Mesendoderm (in vitro differentiated cells): ENCODE measurements at regions not wholly inside any gene's neighbourhood (a gene's known extent, or its start where the extent isn't known, plus 50 kb on each side); places are given as distances from the start of the nearest gene placed in this dataset.

Source experiments
- DNase-seq: peaks from one replicate; pipeline ENCODE4 v3.0.0; 2013
- H2AK5ac ChIP-seq: 2 replicates; pipeline ENCODE4 v1.6.1; 2013; ENCODE audit warnings: low read length, inconsistent platforms
- H2BK120ac ChIP-seq: 2 replicates; pipeline ENCODE4 v1.6.1; 2013; ENCODE audit warnings: low read depth, mild to moderate bottlenecking, low read length, moderate library complexity, mixed read lengths
- H2BK15ac ChIP-seq: replicated peaks from 2 replicates; pipeline ENCODE4 v1.6.1; 2013; ENCODE audit warnings: low read depth, mild to moderate bottlenecking, moderate library complexity
- H2BK5ac ChIP-seq: 2 replicates; pipeline ENCODE4 v1.6.1; 2013; ENCODE audit warnings: low read length, inconsistent platforms
- H3K18ac ChIP-seq: 2 replicates; pipeline ENCODE4 v1.6.1; 2013; ENCODE audit warnings: mild to moderate bottlenecking, low read length, mixed read lengths
- H3K23ac ChIP-seq: one replicate; pipeline ENCODE4 v1.6.1; 2013; ENCODE audit warnings: low read length
- H3K27ac ChIP-seq: 2 replicates; pipeline ENCODE4 v1.5.1; 2013; ENCODE audit warnings: low read depth, mild to moderate bottlenecking, inconsistent platforms, low read length, moderate library complexity
- H3K27me3 ChIP-seq: 2 replicates; pipeline ENCODE4 v1.6.1; 2013; ENCODE audit warnings: low read length, control low read depth, mild to moderate bottlenecking, inconsistent platforms; ENCODE audit not compliant: insufficient read depth, poor library complexity
- H3K36me3 ChIP-seq: 2 replicates; pipeline ENCODE4 v1.6.1; 2013; ENCODE audit warnings: low read length, inconsistent platforms; ENCODE audit not compliant: control insufficient read depth, insufficient read depth
- H3K4ac ChIP-seq: one replicate; pipeline ENCODE4 v1.6.1; 2013; ENCODE audit warnings: low read depth, mild to moderate bottlenecking, low read length, moderate library complexity
- H3K4me1 ChIP-seq: 2 replicates; pipeline ENCODE4 v1.6.1; 2013; ENCODE audit warnings: low read depth, low read length, inconsistent platforms; ENCODE audit not compliant: control insufficient read depth
- H3K4me2 ChIP-seq: 2 replicates; pipeline ENCODE4 v1.6.1; 2013; ENCODE audit warnings: low read length
- H3K4me3 ChIP-seq: 2 replicates; pipeline ENCODE4 v1.5.1; 2013; ENCODE audit warnings: mild to moderate bottlenecking, low read length
- H3K56ac ChIP-seq: one replicate; pipeline ENCODE4 v1.6.1; 2013; ENCODE audit warnings: low read length
- H3K79me1 ChIP-seq: 2 replicates; pipeline ENCODE4 v1.6.1; 2013; ENCODE audit warnings: low read length, inconsistent platforms
- H3K79me2 ChIP-seq: 2 replicates; pipeline ENCODE4 v1.6.1; 2013; ENCODE audit warnings: mild to moderate bottlenecking, low read length; ENCODE audit not compliant: control insufficient read depth, insufficient read depth
- H3K9ac ChIP-seq: 2 replicates; pipeline ENCODE4 v1.6.1; 2013; ENCODE audit warnings: low read length, inconsistent platforms
- H4K5ac ChIP-seq: one replicate; pipeline ENCODE4 v1.6.1; 2013; ENCODE audit warnings: low read length
- H4K8ac ChIP-seq: one replicate; pipeline ENCODE4 v1.6.1; 2013; ENCODE audit warnings: low read depth, mild to moderate bottlenecking, control low read depth, low read length, moderate library complexity
- WGBS: extraction: QIAGEN DNeasy Blood & Tissue Kit; methylation state at CpG from one replicate; pipeline ENCODE4 v1.1.7; 2013; ENCODE audit warnings: low lambda C conversion rate, missing lambda C conversion rate; ENCODE audit not compliant: insufficient coverage; ENCODE audit errors: extremely low coverage; 5-methylcytosine and 5-hydroxymethylcytosine counted together

DNA sequence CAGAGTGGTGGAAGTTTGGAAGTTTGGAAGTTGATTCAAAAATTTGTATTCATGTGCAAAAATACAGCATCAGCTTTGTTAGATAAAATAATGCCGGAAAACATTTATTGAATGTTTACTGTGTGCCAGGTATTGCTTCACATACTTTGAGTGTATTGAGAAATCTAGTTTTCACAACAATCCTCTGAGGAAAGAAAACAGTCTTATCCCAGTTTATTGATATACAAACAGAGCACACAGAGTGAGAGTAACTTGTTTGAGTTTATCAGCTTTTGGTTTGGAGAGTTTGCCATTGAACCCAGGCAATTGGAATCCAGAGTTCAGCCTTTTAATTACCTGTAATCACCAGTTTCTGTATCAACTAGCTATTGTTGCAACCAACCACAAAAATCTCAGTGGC lies 127.2 kb upstream of the RPS6KA3 start:
- no peaks in the 10 kb centered on the region for H3K27me3 ChIP-seq
- no peak overlapping the region for H4K8ac ChIP-seq
- H2BK5ac ChIP-seq = no peak overlapping the region
- no peaks in the 10 kb centered on the region for H3K4me1 ChIP-seq
- no peak overlapping the region for H3K4me2 ChIP-seq
- H3K27ac ChIP-seq = no peak overlapping the region
- H2BK120ac ChIP-seq = no peak overlapping the region
- no peak overlapping the region for H3K9ac ChIP-seq
- H3K79me1 ChIP-seq = no peaks in the 10 kb centered on the region
- WGBS = no CpG with 5 or more reads among the region's 1 CpG
- no peak overlapping the region for H3K4me3 ChIP-seq
- no peak overlapping the region for H2AK5ac ChIP-seq
- no peak overlapping the region for H3K56ac ChIP-seq
- H4K5ac ChIP-seq = no peak overlapping the region
- no peak overlapping the region for H2BK15ac ChIP-seq
- no peaks in the 10 kb centered on the region for H3K79me2 ChIP-seq
- no peak for DNase-seq
- H3K36me3 ChIP-seq = no peaks in the 10 kb centered on the region
- no peak overlapping the region for H3K4ac ChIP-seq
- H3K18ac ChIP-seq = no peak overlapping the region
- H3K23ac ChIP-seq = no peak overlapping the region

DNA sequence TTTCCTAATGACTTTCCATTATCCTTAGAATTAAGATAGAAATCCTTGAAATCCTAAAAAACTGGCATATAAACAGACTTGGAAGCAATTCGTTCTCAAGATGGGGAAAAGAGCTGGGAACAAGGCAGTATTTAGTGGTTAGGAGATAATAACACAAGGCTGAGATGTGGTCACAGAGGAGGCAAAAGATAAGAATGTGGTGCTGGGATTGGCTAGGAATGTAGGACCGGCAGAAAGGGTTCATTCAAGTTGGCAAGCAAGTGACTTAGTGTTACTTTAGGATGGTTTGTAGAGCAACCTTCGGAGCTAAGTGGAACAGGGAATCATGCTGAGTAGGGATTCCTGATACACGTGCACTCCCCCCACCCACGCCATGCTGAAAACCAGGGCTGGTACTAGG lies 121.9 kb upstream of the RPS6KA3 start:
- no peaks in the 10 kb centered on the region for H3K27me3 ChIP-seq
- no peak overlapping the region for H2AK5ac ChIP-seq
- no peak overlapping the region for H3K27ac ChIP-seq
- no peak overlapping the region for H3K4me2 ChIP-seq
- DNase-seq = no peak
- no peak overlapping the region for H4K5ac ChIP-seq
- no peaks in the 10 kb centered on the region for H3K79me2 ChIP-seq
- H2BK120ac ChIP-seq = no peak overlapping the region
- H3K4me1 ChIP-seq = no peaks in the 10 kb centered on the region
- no peaks in the 10 kb centered on the region for H3K79me1 ChIP-seq
- no peak overlapping the region for H2BK5ac ChIP-seq
- H3K36me3 ChIP-seq = no peaks in the 10 kb centered on the region
- no peak overlapping the region for H3K18ac ChIP-seq
- no peak overlapping the region for H2BK15ac ChIP-seq
- no CpG with 5 or more reads among the region's 5 CpGs for WGBS
- H3K9ac ChIP-seq = no peak overlapping the region
- H3K56ac ChIP-seq = no peak overlapping the region
- H3K23ac ChIP-seq = no peak overlapping the region
- H3K4ac ChIP-seq = no peak overlapping the region
- H3K4me3 ChIP-seq = no peak overlapping the region
- H4K8ac ChIP-seq = no peak overlapping the region

DNA sequence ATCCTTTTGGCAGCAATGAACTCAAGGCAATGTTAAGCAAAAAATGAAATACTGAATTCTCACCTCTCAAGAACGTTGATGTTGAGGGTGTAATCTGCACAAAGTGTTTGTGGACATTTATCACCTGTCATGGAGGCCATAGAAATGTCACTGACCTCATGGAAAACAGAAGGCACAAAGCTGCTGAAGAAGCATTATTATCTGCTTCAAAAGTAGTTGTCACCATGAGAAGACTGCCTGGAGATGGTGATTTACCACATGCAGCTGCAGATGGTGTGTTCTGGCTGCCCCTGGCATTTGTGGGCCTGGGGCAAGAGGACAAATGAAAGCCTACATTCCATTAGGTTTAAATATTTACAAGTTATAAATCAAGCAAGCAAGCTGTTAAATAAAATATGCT lies 116.8 kb upstream of the RPS6KA3 start:
- H3K9ac ChIP-seq = no peak overlapping the region
- no peak overlapping the region for H3K4ac ChIP-seq
- H2AK5ac ChIP-seq = no peak overlapping the region
- no peak overlapping the region for H3K27ac ChIP-seq
- no peak overlapping the region for H3K56ac ChIP-seq
- no peak for DNase-seq
- no peaks in the 10 kb centered on the region for H3K27me3 ChIP-seq
- H3K23ac ChIP-seq = no peak overlapping the region
- H3K4me3 ChIP-seq = no peak overlapping the region
- no peak overlapping the region for H4K8ac ChIP-seq
- no peak overlapping the region for H2BK120ac ChIP-seq
- H3K36me3 ChIP-seq = no peaks in the 10 kb centered on the region
- WGBS = no CpG with 5 or more reads among the region's 1 CpG
- H3K79me2 ChIP-seq = no peaks in the 10 kb centered on the region
- H2BK15ac ChIP-seq = no peak overlapping the region
- H3K4me2 ChIP-seq = no peak overlapping the region
- H3K79me1 ChIP-seq = no peaks in the 10 kb centered on the region
- no peak overlapping the region for H4K5ac ChIP-seq
- no peak overlapping the region for H2BK5ac ChIP-seq
- no peak overlapping the region for H3K18ac ChIP-seq
- no peaks in the 10 kb centered on the region for H3K4me1 ChIP-seq

DNA sequence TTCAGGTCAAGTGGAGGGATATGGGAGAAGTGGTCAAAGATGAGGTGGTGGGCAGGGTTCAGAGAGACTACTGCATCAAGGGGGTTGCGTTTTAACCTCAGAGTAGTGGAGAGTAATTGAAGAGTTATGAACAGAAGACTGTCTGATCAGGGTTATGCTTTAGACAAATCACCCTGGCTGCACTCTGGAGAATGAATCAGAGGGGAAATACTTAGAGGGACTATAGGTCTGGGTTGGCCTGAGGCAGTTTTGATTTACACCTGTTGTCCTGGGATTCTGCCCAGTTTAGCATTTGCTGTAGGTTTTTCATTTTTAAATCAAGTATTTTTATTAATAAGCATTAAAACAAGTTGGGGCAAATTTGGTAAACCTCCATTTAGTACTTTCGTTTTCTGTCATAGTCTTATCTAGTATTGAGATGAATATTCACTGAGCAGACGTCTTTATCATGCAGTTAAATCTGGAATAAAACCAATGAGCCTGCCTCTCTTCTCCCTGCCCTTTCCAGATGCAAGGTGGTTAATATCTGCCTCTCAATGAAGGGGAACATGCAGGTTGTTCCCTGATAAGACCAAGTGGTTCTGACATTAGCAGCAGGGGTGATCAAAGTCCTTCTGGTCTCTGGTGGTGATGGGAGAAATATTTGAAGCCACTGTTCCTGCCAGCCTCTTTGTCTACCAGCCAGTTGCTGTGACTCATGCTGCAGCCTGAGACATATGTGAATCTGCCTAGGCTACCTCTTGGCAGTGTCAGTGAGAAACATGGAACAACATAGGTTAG lies 116.0 kb upstream of the RPS6KA3 start:
- Histone ChIP-seq H3K23ac (no peak overlapping the region), H3K4me3 (no peak overlapping the region), H2BK120ac (no peak overlapping the region), H3K56ac (no peak overlapping the region), H3K4ac (no peak overlapping the region), H3K36me3 (no peaks in the 10 kb centered on the region), H3K27me3 (no peaks in the 10 kb centered on the region), H3K27ac (no peak overlapping the region), H2AK5ac (no peak overlapping the region), H3K79me1 (no peaks in the 10 kb centered on the region), H2BK15ac (no peak overlapping the region), H3K79me2 (no peaks in the 10 kb centered on the region), H3K4me2 (no peak overlapping the region), H3K4me1 (no peaks in the 10 kb centered on the region), H4K8ac (no peak overlapping the region), H4K5ac (no peak overlapping the region), H2BK5ac (no peak overlapping the region), H3K9ac (no peak overlapping the region), H3K18ac (no peak overlapping the region)
- WGBS = no CpG with 5 or more reads among the region's 3 CpGs
- no peak for DNase-seq

DNA sequence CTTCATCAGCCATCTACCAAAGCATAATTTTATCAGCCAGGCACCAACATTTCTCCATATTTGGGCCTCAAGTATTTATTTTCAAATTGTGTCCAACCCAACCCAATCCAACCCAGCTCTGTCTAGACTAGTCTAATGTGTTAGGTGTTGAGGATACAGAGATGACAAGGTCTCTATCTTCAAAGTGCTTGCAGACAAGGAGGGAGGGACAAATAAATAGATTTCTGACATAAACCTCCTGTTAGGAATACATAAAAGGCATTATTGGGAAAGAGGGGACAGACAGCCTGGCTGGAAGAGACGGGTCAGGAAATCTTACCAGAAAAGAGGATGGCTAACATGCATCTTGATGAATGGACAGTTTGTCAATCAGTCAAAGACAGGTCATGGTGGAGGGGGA lies 115.4 kb upstream of the RPS6KA3 start:
- Histone ChIP-seq H3K4me1 (no peaks in the 10 kb centered on the region), H3K27me3 (no peaks in the 10 kb centered on the region), H3K23ac (no peak overlapping the region), H3K56ac (no peak overlapping the region), H3K36me3 (no peaks in the 10 kb centered on the region), H4K5ac (no peak overlapping the region), H2BK5ac (no peak overlapping the region), H3K4me3 (no peak overlapping the region), H3K79me1 (no peaks in the 10 kb centered on the region), H4K8ac (no peak overlapping the region), H3K4me2 (no peak overlapping the region), H2BK15ac (no peak overlapping the region), H3K4ac (no peak overlapping the region), H2AK5ac (no peak overlapping the region), H3K79me2 (no peaks in the 10 kb centered on the region), H2BK120ac (no peak overlapping the region), H3K9ac (no peak overlapping the region), H3K27ac (no peak overlapping the region), H3K18ac (no peak overlapping the region)
- DNase-seq = no peak
- no CpG with 5 or more reads among the region's 1 CpG for WGBS
